ENCODE measurements at regions not wholly inside any gene's neighbourhood (a gene's known extent, or its start where the extent isn't known, plus 50 kb on each side); places are given as distances from the start of the nearest gene placed in this dataset.

- Histone ChIP-seq H3K4me2 (ENCODE audit: insufficient read depth, low read length) (no peak overlapping the region), H3K27ac (ENCODE audit: insufficient read depth, low read depth, low read length) (no peak overlapping the region), H3K79me2 (ENCODE audit: control insufficient read depth, insufficient read depth, low read length) (no peaks in the 10 kb centered on the region), H3K27me3 (ENCODE audit: control insufficient read depth in 2 of 2, insufficient read depth in 2 of 2, low read length in 2 of 2) (no peaks in the 10 kb centered on the region), H2AFZ (ENCODE audit: low read depth, low read length) (no peak overlapping the region), H3K9ac (replicated peaks; ENCODE audit: extremely low read depth, insufficient read depth, low read length) (no peak overlapping the region), H3K4me3 (replicated peaks in 1 of 3; ENCODE audit: insufficient read depth in 1 of 3, low read depth in 1 of 3, low read length in 3 of 3) (no peak overlapping the region), H3K9me3 (replicated peaks; ENCODE audit: control insufficient read depth, insufficient read depth, low read length) (no peaks in the 10 kb centered on the region), H3K9me1 (replicated peaks; ENCODE audit: control insufficient read depth, extremely low read depth, insufficient read depth, low read length) (no peaks in the 10 kb centered on the region), H4K20me1 (replicated peaks; ENCODE audit: control insufficient read depth, extremely low read depth, insufficient read depth, low read length) (no peaks in the 10 kb centered on the region), H3K36me3 (ENCODE audit: control insufficient read depth in 2 of 2, extremely low read depth in 1 of 2, insufficient read depth in 2 of 2, low read length in 2 of 2) (no peaks in the 10 kb centered on the region), H3K4me1 (ENCODE audit: control insufficient read depth, extremely low read depth, insufficient read depth, low read length) (no peaks in the 10 kb centered on the region)
- BruUV-seq (replicated peaks): no TSS peak
- DNase-seq (ENCODE audit: low read depth, low spot score) (no peak), FAIRE-seq (no peak)
- TF ChIP-seq MAX (IDR thresholded peaks at IDR 0.05; ENCODE audit: insufficient read depth, insufficient read length) (no peak), POLR2AphosphoS5 (IDR thresholded peaks at IDR 0.05; ENCODE audit: insufficient read depth, low read depth, low read length) (no peak), POLR2A (IDR thresholded peaks at IDR 0.05; ENCODE audit: low read depth, low read length) (no peak), GATA2 (IDR thresholded peaks at IDR 0.05; ENCODE audit: insufficient read depth, insufficient read length, low read depth, low read length) (no peak), MYC (IDR thresholded peaks at IDR 0.05; ENCODE audit: low read depth, low read length) (no peak), FOS (IDR thresholded peaks at IDR 0.05; ENCODE audit: borderline replicate concordance, insufficient read depth, low read length) (no peak), EZH2 (IDR thresholded peaks at IDR 0.05; ENCODE audit: borderline replicate concordance, low read depth, low read length, severe bottlenecking) (no peak), JUN (IDR thresholded peaks at IDR 0.05; ENCODE audit: borderline replicate concordance, insufficient read depth, insufficient read length, low read depth) (no peak)
- TF ChIP-seq, protein P1, sequence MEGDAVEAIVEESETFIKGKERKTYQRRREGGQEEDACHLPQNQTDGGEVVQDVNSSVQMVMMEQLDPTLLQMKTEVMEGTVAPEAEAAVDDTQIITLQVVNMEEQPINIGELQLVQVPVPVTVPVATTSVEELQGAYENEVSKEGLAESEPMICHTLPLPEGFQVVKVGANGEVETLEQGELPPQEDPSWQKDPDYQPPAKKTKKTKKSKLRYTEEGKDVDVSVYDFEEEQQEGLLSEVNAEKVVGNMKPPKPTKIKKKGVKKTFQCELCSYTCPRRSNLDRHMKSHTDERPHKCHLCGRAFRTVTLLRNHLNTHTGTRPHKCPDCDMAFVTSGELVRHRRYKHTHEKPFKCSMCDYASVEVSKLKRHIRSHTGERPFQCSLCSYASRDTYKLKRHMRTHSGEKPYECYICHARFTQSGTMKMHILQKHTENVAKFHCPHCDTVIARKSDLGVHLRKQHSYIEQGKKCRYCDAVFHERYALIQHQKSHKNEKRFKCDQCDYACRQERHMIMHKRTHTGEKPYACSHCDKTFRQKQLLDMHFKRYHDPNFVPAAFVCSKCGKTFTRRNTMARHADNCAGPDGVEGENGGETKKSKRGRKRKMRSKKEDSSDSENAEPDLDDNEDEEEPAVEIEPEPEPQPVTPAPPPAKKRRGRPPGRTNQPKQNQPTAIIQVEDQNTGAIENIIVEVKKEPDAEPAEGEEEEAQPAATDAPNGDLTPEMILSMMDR (IDR thresholded peaks at IDR 0.05; ENCODE audit: extremely low read depth in 1 of 2, insufficient read depth in 1 of 2, low read depth in 1 of 2, low read length in 2 of 2): no peak
- ChIA-PET POLR2A (no interaction called here), CTCF (interaction anchor here (0.9 kb wide), 1 partner anchor 91 kb away, joined by 3 read pairs; no protein-coding TSS in a partner anchor)
- intact Hi-C loops (cut with micrococcal nuclease) (no loop called here), dilution Hi-C loops (cut with MboI; ENCODE audit: extremely low pct_ligation_motif_present, low sequenced_read_pairs) (no loop called here)
These were observed 124.0 kb downstream of the DYRK2 start for GRCh38 chr12:67772267-67773169.
